WTC11 (cell line): ENCODE measurements at regions not wholly inside any gene's neighbourhood (a gene's known extent, or its start where the extent isn't known, plus 50 kb on each side); places are given as distances from the start of the nearest gene placed in this dataset.
"Not testable (repeated sequence)": the region's sequence is repeated elsewhere in the genome, so short reads cannot be mapped to it uniquely, and the experiment has no call there.

ENCODE experiments used
- ATAC-seq: fragments of 200-7000 bp; cut with Tn5 transposase; 2 replicates; pipeline ENCODE4 v1.10.0; 2021; ENCODE audit warnings: mild to moderate bottlenecking, moderate library complexity
- CTCF ChIA-PET: fragments of 300-600 bp; sonication (Branson Sonifier 250); formaldehyde crosslinking; loops from one replicate; lab custom pipeline; 2021; ENCODE audit warnings: antibody characterized with exemption; lab: Charles Lee
- POLR2A ChIA-PET: fragments of 350-600 bp; sonication (Branson Sonifier 250); formaldehyde crosslinking; loops from one replicate; lab custom pipeline; 2021; ENCODE audit warnings: antibody characterized with exemption; lab: Charles Lee
- DNase-seq: peaks from one replicate; pipeline ENCODE4 v3.0.0; 2021; ENCODE audit warnings: low spot score
- H3K27ac Mint-ChIP-seq: 2 replicates; pipeline ENCODE4 v1.8.0; 2021; ENCODE audit warnings: mixed read lengths
- H3K27me3 Mint-ChIP-seq: 2 replicates; pipeline ENCODE4 v1.8.0; 2021; ENCODE audit warnings: low read depth, mild to moderate bottlenecking, moderate library complexity, mixed read lengths
- H3K36me3 Mint-ChIP-seq: 2 replicates; pipeline ENCODE4 v1.8.0; 2021; ENCODE audit warnings: mixed read lengths
- H3K4me1 Mint-ChIP-seq: 2 replicates; pipeline ENCODE4 v1.8.0; 2022; ENCODE audit warnings: mixed read lengths
- H3K4me3 Mint-ChIP-seq: 2 replicates; pipeline ENCODE4 v1.8.0; 2021; ENCODE audit warnings: mild to moderate bottlenecking, moderate library complexity, mixed read lengths
- H3K9me3 Mint-ChIP-seq: 2 replicates; pipeline ENCODE4 v1.8.0; 2021; ENCODE audit warnings: mixed read lengths
- ATF1 ChIP-seq: sonication (generic); formaldehyde crosslinking; IDR thresholded peaks from 2 replicates; pipeline ENCODE4 v1.8.1; 2023; ENCODE audit warnings: mild to moderate bottlenecking, moderate library complexity, missing genetic modification reagents
- EMX1 ChIP-seq: fragments of 250-450 bp; sonication (Bioruptor Pico); IDR thresholded peaks from 2 replicates; pipeline ENCODE4 v1.8.0; 2021; ENCODE audit warnings: mild to moderate bottlenecking
- ESRRA ChIP-seq: sonication (generic); formaldehyde crosslinking; IDR thresholded peaks from 2 replicates; pipeline ENCODE4 v1.8.1; 2022; ENCODE audit warnings: mild to moderate bottlenecking, missing genetic modification reagents, borderline replicate concordance
- ETV6 ChIP-seq: sonication (generic); formaldehyde crosslinking; IDR thresholded peaks from 2 replicates; pipeline ENCODE4 v1.8.1; 2022; ENCODE audit warnings: mild to moderate bottlenecking, missing genetic modification reagents
- GRHL2 ChIP-seq: fragments of 250-450 bp; sonication (Bioruptor Pico); IDR thresholded peaks from 2 replicates; pipeline ENCODE4 v1.8.0; 2022; ENCODE audit warnings: mild to moderate bottlenecking, moderate library complexity; ENCODE audit not compliant: insufficient replicate concordance, severe bottlenecking
- HMGA2 ChIP-seq: fragments of 250-450 bp; sonication (Bioruptor Pico); IDR thresholded peaks from 2 replicates; pipeline ENCODE4 v1.4.0; 2021; ENCODE audit warnings: mild to moderate bottlenecking, moderate library complexity
- JUN ChIP-seq: sonication (generic); formaldehyde crosslinking; IDR thresholded peaks from 2 replicates; pipeline ENCODE4 v1.8.0; 2023; ENCODE audit warnings: mild to moderate bottlenecking, missing genetic modification reagents
- NFYB ChIP-seq: sonication (generic); formaldehyde crosslinking; conservative IDR thresholded peaks from 2 replicates; pipeline ENCODE4 v1.8.0; 2022; ENCODE audit warnings: low read depth, missing genetic modification reagents
- PRDM15 ChIP-seq: sonication (generic); formaldehyde crosslinking; IDR thresholded peaks from 2 replicates; pipeline ENCODE4 v1.8.0; 2022; ENCODE audit warnings: missing genetic modification reagents
- RELA ChIP-seq: sonication (generic); formaldehyde crosslinking; IDR thresholded peaks from 2 replicates; pipeline ENCODE4 v1.8.1; 2022; ENCODE audit warnings: missing genetic modification reagents, mild to moderate bottlenecking, borderline replicate concordance
- SMAD4 ChIP-seq: sonication (generic); formaldehyde crosslinking; IDR thresholded peaks from 2 replicates; pipeline ENCODE4 v1.8.0; 2022; ENCODE audit warnings: mild to moderate bottlenecking, missing genetic modification reagents
- TCF7 ChIP-seq: sonication (generic); formaldehyde crosslinking; IDR thresholded peaks from 2 replicates; pipeline ENCODE4 v1.8.0; 2022; ENCODE audit warnings: mild to moderate bottlenecking, low read depth, missing genetic modification reagents, moderate library complexity
- USF1 ChIP-seq: sonication (generic); formaldehyde crosslinking; IDR thresholded peaks from 2 replicates; pipeline ENCODE4 v1.8.0; 2022; ENCODE audit warnings: mild to moderate bottlenecking, missing genetic modification reagents
- ZMAT4 ChIP-seq: fragments of 250-450 bp; sonication (Bioruptor Pico); IDR thresholded peaks from 2 replicates; pipeline ENCODE4 v1.9.0; 2021; ENCODE audit warnings: mild to moderate bottlenecking
- ZNF121 ChIP-seq: sonication (generic); formaldehyde crosslinking; IDR thresholded peaks from 2 replicates; pipeline ENCODE4 v1.8.0; 2023; ENCODE audit warnings: missing genetic modification reagents
- ZNF232 ChIP-seq: sonication (generic); formaldehyde crosslinking; IDR thresholded peaks from 2 replicates; pipeline ENCODE4 v1.8.0; 2022; ENCODE audit warnings: mild to moderate bottlenecking, missing genetic modification reagents
- ZNF396 ChIP-seq: fragments of 250-450 bp; sonication (Bioruptor Pico); IDR thresholded peaks from 2 replicates; pipeline ENCODE4 v1.8.0; 2021; ENCODE audit warnings: mild to moderate bottlenecking, moderate library complexity, borderline replicate concordance
- TF ChIP-seq, protein P1 (sequence below): sonication (generic); formaldehyde crosslinking; IDR thresholded peaks from 2 replicates; pipeline ENCODE4 v1.8.0; 2023; ENCODE audit warnings: missing genetic modification reagents, mild to moderate bottlenecking, borderline replicate concordance

DNA sequence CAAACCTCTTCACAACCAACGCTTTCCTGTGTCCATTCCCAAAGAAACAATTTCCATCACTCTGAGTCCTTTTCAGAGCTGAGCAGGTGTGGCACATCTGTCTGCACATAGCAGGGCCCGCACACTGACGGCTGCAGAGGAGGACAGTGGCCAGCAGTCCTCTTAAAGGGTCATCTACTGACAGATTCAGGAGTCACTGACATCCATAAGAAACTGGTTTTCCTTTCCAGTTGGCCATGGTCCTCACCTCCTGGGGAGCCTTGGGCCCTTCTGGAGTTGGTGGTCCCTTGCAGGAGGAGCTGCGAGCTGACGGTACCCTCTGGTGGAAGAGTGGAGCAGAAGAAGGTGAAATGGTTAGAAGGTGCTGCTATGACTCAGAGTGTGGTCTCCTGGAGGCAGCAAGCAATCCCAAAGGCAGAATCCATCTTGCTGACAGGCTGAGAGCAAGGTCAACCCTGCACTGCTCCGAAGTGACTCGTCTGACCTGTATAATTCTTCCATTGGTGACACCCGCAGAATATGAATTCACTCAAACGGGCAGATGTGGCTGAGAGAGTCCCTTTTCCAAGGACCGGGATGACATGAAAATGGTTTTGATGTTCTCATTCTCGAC, 278.5 kb upstream of the C1orf174 start (continued):
- TF ChIP-seq, protein P1, sequence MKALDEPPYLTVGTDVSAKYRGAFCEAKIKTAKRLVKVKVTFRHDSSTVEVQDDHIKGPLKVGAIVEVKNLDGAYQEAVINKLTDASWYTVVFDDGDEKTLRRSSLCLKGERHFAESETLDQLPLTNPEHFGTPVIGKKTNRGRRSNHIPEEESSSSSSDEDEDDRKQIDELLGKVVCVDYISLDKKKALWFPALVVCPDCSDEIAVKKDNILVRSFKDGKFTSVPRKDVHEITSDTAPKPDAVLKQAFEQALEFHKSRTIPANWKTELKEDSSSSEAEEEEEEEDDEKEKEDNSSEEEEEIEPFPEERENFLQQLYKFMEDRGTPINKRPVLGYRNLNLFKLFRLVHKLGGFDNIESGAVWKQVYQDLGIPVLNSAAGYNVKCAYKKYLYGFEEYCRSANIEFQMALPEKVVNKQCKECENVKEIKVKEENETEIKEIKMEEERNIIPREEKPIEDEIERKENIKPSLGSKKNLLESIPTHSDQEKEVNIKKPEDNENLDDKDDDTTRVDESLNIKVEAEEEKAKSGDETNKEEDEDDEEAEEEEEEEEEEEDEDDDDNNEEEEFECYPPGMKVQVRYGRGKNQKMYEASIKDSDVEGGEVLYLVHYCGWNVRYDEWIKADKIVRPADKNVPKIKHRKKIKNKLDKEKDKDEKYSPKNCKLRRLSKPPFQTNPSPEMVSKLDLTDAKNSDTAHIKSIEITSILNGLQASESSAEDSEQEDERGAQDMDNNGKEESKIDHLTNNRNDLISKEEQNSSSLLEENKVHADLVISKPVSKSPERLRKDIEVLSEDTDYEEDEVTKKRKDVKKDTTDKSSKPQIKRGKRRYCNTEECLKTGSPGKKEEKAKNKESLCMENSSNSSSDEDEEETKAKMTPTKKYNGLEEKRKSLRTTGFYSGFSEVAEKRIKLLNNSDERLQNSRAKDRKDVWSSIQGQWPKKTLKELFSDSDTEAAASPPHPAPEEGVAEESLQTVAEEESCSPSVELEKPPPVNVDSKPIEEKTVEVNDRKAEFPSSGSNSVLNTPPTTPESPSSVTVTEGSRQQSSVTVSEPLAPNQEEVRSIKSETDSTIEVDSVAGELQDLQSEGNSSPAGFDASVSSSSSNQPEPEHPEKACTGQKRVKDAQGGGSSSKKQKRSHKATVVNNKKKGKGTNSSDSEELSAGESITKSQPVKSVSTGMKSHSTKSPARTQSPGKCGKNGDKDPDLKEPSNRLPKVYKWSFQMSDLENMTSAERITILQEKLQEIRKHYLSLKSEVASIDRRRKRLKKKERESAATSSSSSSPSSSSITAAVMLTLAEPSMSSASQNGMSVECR (CRISPR knock-in tag), result no peak

DNA sequence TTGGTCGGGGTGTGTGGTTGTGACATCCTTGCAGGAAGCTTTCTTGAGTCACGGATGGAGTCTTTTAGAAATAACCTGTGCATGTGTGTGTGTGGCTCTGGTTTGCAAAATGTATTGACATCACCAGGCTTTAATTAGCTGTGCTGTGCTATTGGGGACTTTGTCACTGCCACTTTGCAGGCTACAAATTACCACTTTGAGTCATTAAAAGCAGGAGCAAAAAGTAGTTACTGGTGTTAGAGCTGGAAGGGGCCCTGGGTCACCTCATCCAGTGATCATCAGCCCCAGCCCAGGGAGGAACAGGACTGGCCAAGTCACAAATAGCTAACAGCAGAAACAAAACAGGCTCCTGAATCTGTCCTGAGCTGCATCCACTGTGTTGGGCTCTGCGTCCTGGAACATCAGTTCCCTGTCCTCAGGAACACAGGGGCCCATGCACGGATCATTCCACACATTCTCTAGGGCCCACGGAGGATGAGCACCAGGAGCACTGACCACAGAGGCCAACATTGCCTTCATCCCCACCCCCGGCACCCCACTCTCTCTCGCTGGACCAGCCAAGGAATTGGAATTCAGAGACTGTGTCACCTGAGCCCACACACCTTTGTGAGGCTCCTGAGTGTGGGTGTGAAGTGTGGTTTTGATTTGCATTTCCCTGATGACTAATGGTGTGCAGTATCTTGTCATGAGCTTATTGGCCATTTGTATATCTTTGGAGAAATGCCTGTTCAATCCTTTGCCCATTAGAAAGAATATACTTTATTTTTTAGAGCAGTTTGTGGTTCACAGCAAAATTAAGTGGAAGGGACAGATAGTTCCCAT, 280.1 kb upstream of the C1orf174 start:
- Mint-ChIP-seq H3K4me1 (no peaks in the 10 kb centered on the region), H3K27ac (no peak overlapping the region), H3K4me3 (no peak overlapping the region), H3K36me3 (peaks cover 47% of the 10 kb centered on the region), H3K27me3 (peaks cover 7% of the 10 kb centered on the region; the same call in 1 of the 2 replicates), H3K9me3 (peaks cover 47% of the 10 kb centered on the region)
- POLR2A ChIA-PET, result no interaction called here
- CTCF ChIA-PET, result no interaction called here
- ATAC-seq (no peak), DNase-seq (no peak)
- TF ChIP-seq ZNF121 (CRISPR knock-in tag) (no peak), HMGA2 (CRISPR knock-in tag) (no peak), ATF1 (CRISPR knock-in tag) (no peak), NFYB (CRISPR knock-in tag) (no peak), ZNF232 (no peak), JUN (no peak), ETV6 (CRISPR knock-in tag) (no peak), GRHL2 (no peak), EMX1 (CRISPR knock-in tag) (no peak), ZNF396 (CRISPR knock-in tag) (no peak), TCF7 (CRISPR knock-in tag) (no peak)

DNA sequence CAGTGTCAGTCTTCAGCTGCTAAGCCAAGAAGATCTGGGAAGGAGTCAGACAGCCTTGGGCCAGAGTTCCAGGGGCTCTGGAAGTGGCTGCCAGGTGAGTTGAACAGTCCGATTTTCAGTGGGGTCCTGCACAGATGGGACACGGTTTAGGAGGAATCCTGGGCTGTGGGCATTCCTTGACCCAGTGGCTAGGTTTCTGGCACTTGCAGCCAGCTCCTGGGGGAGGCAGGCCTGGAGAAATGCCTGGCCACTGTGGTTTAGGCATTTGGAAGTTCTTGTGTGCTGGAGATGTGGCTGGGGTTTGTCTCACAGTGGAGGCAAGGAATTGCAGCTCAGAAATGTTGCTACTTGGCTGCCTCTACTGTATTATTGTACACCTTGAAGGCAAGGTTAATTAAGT, 286.4 kb upstream of the C1orf174 start:
- ATAC-seq, CTCF ChIA-PET, H3K4me1 Mint-ChIP-seq, H3K27me3 Mint-ChIP-seq, H3K4me3 Mint-ChIP-seq, H3K27ac Mint-ChIP-seq, DNase-seq, POLR2A ChIA-PET: not testable (repeated sequence)
- H3K9me3 Mint-ChIP-seq, result peaks cover 24% of the 10 kb centered on the region
- peaks cover 26% of the 10 kb centered on the region for H3K36me3 Mint-ChIP-seq

GRCh38 chr1:4203501-4203900, 303.4 kb upstream of the C1orf174 start:
- Mint-ChIP-seq H3K4me3 (no peak overlapping the region), H3K4me1 (no peaks in the 10 kb centered on the region), H3K9me3 (peaks cover 97% of the 10 kb centered on the region), H3K27me3 (peaks cover 9% of the 10 kb centered on the region), H3K27ac (no peak overlapping the region), H3K36me3 (peaks cover 90% of the 10 kb centered on the region)
- TF ChIP-seq ESRRA (no peak), PRDM15 (CRISPR knock-in tag) (no peak), SMAD4 (CRISPR knock-in tag) (no peak), USF1 (CRISPR knock-in tag) (no peak), RELA (CRISPR knock-in tag) (no peak), ZMAT4 (no peak)
- ATAC-seq, result no peak
- ChIA-PET POLR2A (no interaction called here), CTCF (no interaction called here)
- DNase-seq, result no peak
